HCT116 (cell line): ENCODE measurements at regions not wholly inside any gene's neighbourhood (a gene's known extent, or its start where the extent isn't known, plus 50 kb on each side); places are given as distances from the start of the nearest gene placed in this dataset.
A peak's percentile ranks its signal among the peaks of the same experiment; 100 is the strongest.

Experiments used
- ATAC-seq: fragments of 200-7000 bp; cut with Tn5 transposase; 2 replicates; pipeline ENCODE4 v1.9.1; 2020; ENCODE audit warnings: mild to moderate bottlenecking, moderate library complexity
- BruUV-seq: library from RNA; stranded (reverse); fragments of 400-500 nt; replicated peaks from 2 replicates; lab custom pipeline; 2021; lab: Mats Ljungman, UMichigan
- CTCF ChIA-PET: fragments of 300-600 bp; sonication (Branson Sonifier 250); formaldehyde crosslinking; loops from one replicate; lab custom pipeline; 2021; ENCODE audit warnings: antibody characterized with exemption; lab: Charles Lee
- POLR2A ChIA-PET: fragments of 300-600, 350-600 bp; sonication (Branson Sonifier 250); formaldehyde crosslinking; loops from one replicate; lab custom pipeline; 2021; ENCODE audit warnings: antibody characterized with exemption; lab: Charles Lee
- RAD21 ChIA-PET, 2 experiments: fragments of 300-600 bp; sonication (Branson Sonifier 250); formaldehyde crosslinking; loops; one replicate each; lab custom pipeline; 2023; ENCODE audit warnings: low total read pairs in 2 of 2; ENCODE audit not compliant: uncharacterized antibody in 2 of 2, unreplicated experiment in 2 of 2, low non-redundant PET in 1 of 2; lab: Charles Lee
- DNase-seq: peaks from one replicate; pipeline ENCODE4 v3.0.0-alpha.2; 2010; ENCODE audit warnings: low read depth, low spot score
- H2AFZ ChIP-seq: fragments of 200-600 bp; shearing (Covaris generic), sonication (generic); 2 replicates; pipeline ENCODE4 v1.6.1; 2017; ENCODE audit warnings: low read depth, mixed run types, mixed read lengths, antibody characterized with exemption, low read length; ENCODE audit not compliant: poor library complexity, severe bottlenecking
- H3K27ac ChIP-seq: 2 replicates; pipeline ENCODE4 v1.5.1; 2012; ENCODE audit warnings: low read depth, low read length
- H3K27me3 ChIP-seq: fragments of 200-600 bp; sonication (generic); 2 replicates; pipeline ENCODE4 v1.6.1; 2016; ENCODE audit warnings: mixed run types, low read length, mixed read lengths; ENCODE audit not compliant: insufficient read depth
- H3K36me3 ChIP-seq, 2 experiments: fragments of 200-500 bp in 1 of 2; fragments of 200-600 bp in 1 of 2; sonication (Bioruptor generic) in 1 of 2; sonication (generic) in 1 of 2; 2 replicates each; pipeline versions ENCODE4 v1.5.1 to v1.6.1; 2014 to 2016; ENCODE audit warnings: low read length in 2 of 2, inconsistent platforms in 1 of 2, mixed read lengths in 1 of 2, mixed run types in 1 of 2; ENCODE audit not compliant: insufficient read depth in 2 of 2, control insufficient read depth in 1 of 2
- H3K4me1 ChIP-seq, 2 experiments: fragments of 200-600 bp in 1 of 2; sonication (generic) in 1 of 2; 2 replicates each; pipeline versions ENCODE4 v1.5.1 to v1.6.1; 2012 to 2017; ENCODE audit warnings: low read length in 2 of 2, inconsistent platforms in 1 of 2, mild to moderate bottlenecking in 1 of 2, mixed read lengths in 1 of 2, mixed run types in 1 of 2, moderate library complexity in 1 of 2; ENCODE audit not compliant: insufficient read depth in 2 of 2, control insufficient read depth in 1 of 2
- H3K4me2 ChIP-seq: fragments of 200-600 bp; sonication (generic); 2 replicates; pipeline ENCODE4 v1.6.1; 2017; ENCODE audit warnings: mixed run types, low read length, mixed read lengths
- H3K4me3 ChIP-seq, 2 experiments: fragments of 200-600 bp in 1 of 2; sonication (generic) in 1 of 2; replicated peaks in 1 of 2; 2 replicates each; pipeline ENCODE4 v1.5.1; 2011 to 2016; ENCODE audit warnings: low read length in 2 of 2, control low read depth in 1 of 2, low read depth in 1 of 2, mild to moderate bottlenecking in 1 of 2, mixed read lengths in 1 of 2, mixed run types in 1 of 2
- H3K79me2 ChIP-seq: fragments of 200-600 bp; sonication (generic); 2 replicates; pipeline ENCODE4 v1.6.1; 2017; ENCODE audit warnings: mild to moderate bottlenecking, mixed run types, low read length, moderate library complexity, mixed read lengths; ENCODE audit not compliant: insufficient read depth
- H3K9ac ChIP-seq: fragments of 200-600 bp; sonication (generic); 2 replicates; pipeline ENCODE4 v1.6.1; 2016; ENCODE audit warnings: low read length, mixed read lengths
- H3K9me2 ChIP-seq: fragments of 200-600 bp; sonication (generic), shearing (Covaris generic); 2 replicates; pipeline ENCODE4 v1.6.1; 2017; ENCODE audit warnings: mixed run types, mild to moderate bottlenecking, moderate library complexity; ENCODE audit not compliant: insufficient read depth
- H3K9me3 ChIP-seq, 2 experiments: fragments of 200-500 bp in 1 of 2; fragments of 200-600 bp in 1 of 2; sonication (Bioruptor generic) in 1 of 2; sonication (generic) in 1 of 2; 2 replicates each; pipeline ENCODE4 v1.6.1; 2014 to 2017; ENCODE audit warnings: low read length in 2 of 2, mixed read lengths in 2 of 2, inconsistent platforms in 1 of 2, low read depth in 1 of 2, mild to moderate bottlenecking in 1 of 2, mixed run types in 1 of 2, moderate library complexity in 1 of 2; ENCODE audit not compliant: control insufficient read depth in 1 of 2, insufficient read depth in 1 of 2
- H4K20me1 ChIP-seq: fragments of 200-600 bp; sonication (generic), shearing (Covaris generic); 2 replicates; pipeline ENCODE4 v1.6.1; 2017; ENCODE audit warnings: mixed run types, mild to moderate bottlenecking, moderate library complexity; ENCODE audit not compliant: insufficient read depth
- CEBPB ChIP-seq: IDR thresholded peaks from 2 replicates; pipeline ENCODE4 v1.6.1; 2012; ENCODE audit warnings: low read depth
- CTCF ChIP-seq, 3 experiments: fragments of 200-600 bp in 1 of 3; sonication (generic) in 1 of 3; IDR thresholded peaks in 2 of 3; conservative IDR thresholded peaks in 1 of 3; 2 replicates each; pipeline ENCODE4 v1.5.1; 2012 to 2017; ENCODE audit warnings: low read depth in 2 of 3, low read length in 2 of 3, antibody characterized with exemption in 1 of 3, borderline replicate concordance in 1 of 3, control low read depth in 1 of 3, mild to moderate bottlenecking in 1 of 3, mixed read lengths in 1 of 3, mixed run types in 1 of 3, moderate library complexity in 1 of 3; ENCODE audit not compliant: insufficient read depth in 1 of 3
- EGR1 ChIP-seq: IDR thresholded peaks from 2 replicates; pipeline ENCODE4 v1.6.1; 2012; ENCODE audit warnings: low read depth
- ELF1 ChIP-seq: IDR thresholded peaks from 2 replicates; pipeline ENCODE4 v1.6.1; 2012; ENCODE audit warnings: low read depth, borderline replicate concordance
- EZH2phosphoT487 ChIP-seq: fragments of 200-600 bp; IDR thresholded peaks from 2 replicates; pipeline ENCODE4 v1.6.1; 2018; ENCODE audit warnings: antibody characterized with exemption, borderline replicate concordance
- FOSL1 ChIP-seq: IDR thresholded peaks from 2 replicates; pipeline ENCODE4 v1.6.1; 2012; ENCODE audit warnings: low read depth
- JUND ChIP-seq: IDR thresholded peaks from 2 replicates; pipeline ENCODE4 v1.6.1; 2012
- MAX ChIP-seq: IDR thresholded peaks from 2 replicates; pipeline ENCODE4 v1.6.1; 2012
- POLR2A ChIP-seq: IDR thresholded peaks from 2 replicates; pipeline ENCODE4 v1.7.0; 2011; ENCODE audit warnings: borderline replicate concordance; ENCODE audit not compliant: insufficient read depth, insufficient read length; ENCODE audit errors: extremely low read depth
- POLR2AphosphoS5 ChIP-seq: IDR thresholded peaks from 2 replicates; pipeline ENCODE4 v1.6.1; 2011; ENCODE audit warnings: mild to moderate bottlenecking, low read depth, low read length, moderate library complexity
- SIN3A ChIP-seq: IDR thresholded peaks from 2 replicates; pipeline ENCODE4 v1.6.1; 2012; ENCODE audit warnings: low read depth
- SP1 ChIP-seq: IDR thresholded peaks from 2 replicates; pipeline ENCODE4 v1.6.1; 2012; ENCODE audit warnings: low read depth
- YY1 ChIP-seq: IDR thresholded peaks from 2 replicates; pipeline ENCODE4 v1.6.1; 2011; ENCODE audit warnings: low read length, low read depth, moderate library complexity, mild to moderate bottlenecking; ENCODE audit not compliant: insufficient replicate concordance; ENCODE audit errors: extremely low read depth
- ZFX ChIP-seq: fragments of 450-650 bp; IDR thresholded peaks from 2 replicates; pipeline ENCODE4 v1.6.1; 2017
- ZNF274 ChIP-seq: fragments of 200-500 bp; sonication (Bioruptor generic); IDR thresholded peaks from 2 replicates; pipeline ENCODE4 v1.6.1; 2014; ENCODE audit warnings: mild to moderate bottlenecking, low read depth, low read length, inconsistent platforms
- intact Hi-C: fragments of 100-400 bp; cut with micrococcal nuclease; formaldehyde crosslinking; loops from 2 replicates; pipeline ENCODE4 v1.10.0; 2022

GRCh38 chr10:4719036-4719435 is 107.0 kb upstream of the AKR1E2 start:
- no peaks in the 10 kb centered on the region for H3K27me3 ChIP-seq
- H3K79me2 ChIP-seq: no peaks in the 10 kb centered on the region
- no peak overlapping the region for H3K4me2 ChIP-seq
- H4K20me1 ChIP-seq: no peaks in the 10 kb centered on the region
- peaks cover 0 to 6% of the 10 kb centered on the region in 2 experiments; a peak in 1 of 4 replicates for H3K36me3 ChIP-seq
- intact Hi-C loops: no loop called here
- no peak overlapping the region for H3K9ac ChIP-seq
- TF ChIP-seq FOSL1 (no peak), SIN3A (no peak), EZH2phosphoT487 (no peak), JUND (no peak), ZFX (no peak), CEBPB (no peak), CTCF (IDR thresholded peaks at IDR 0.05 in 2 of 3, conservative IDR thresholded peaks at IDR 0.05 in 1 of 3; ENCODE audit: borderline replicate concordance in 1 of 3, insufficient read depth in 1 of 3, low read depth in 2 of 3, low read length in 2 of 3) (no peak), POLR2A (no peak), ZNF274 (no peak), SP1 (no peak), YY1 (no peak), MAX (no peak), POLR2AphosphoS5 (no peak), EGR1 (no peak), ELF1 (no peak)
- DNase-seq: no peak
- H3K9me3 ChIP-seq: peaks cover 0 to 3% of the 10 kb centered on the region in 2 experiments; a peak in 1 of 4 replicates
- H2AFZ ChIP-seq: peak overlapping the region; percentile 46
- BruUV-seq: no TSS peak
- peaks cover 0 to 7% of the 10 kb centered on the region in 2 experiments; a peak in 2 of 4 replicates for H3K4me1 ChIP-seq
- POLR2A ChIA-PET: interaction anchor here (0.7 to 1.0 kb wide), 2 partner anchors 27 to 47 kb away, joined by 3 read pairs; no protein-coding TSS in a partner anchor
- RAD21 ChIA-PET: no interaction called here
- H3K9me2 ChIP-seq: no peaks in the 10 kb centered on the region
- no peak overlapping the region for H3K4me3 ChIP-seq
- no peak overlapping the region for H3K27ac ChIP-seq
- no peak for ATAC-seq
- CTCF ChIA-PET: no interaction called here
